ENCODE measurements at regions not wholly inside any gene's neighbourhood (a gene's known extent, or its start where the extent isn't known, plus 50 kb on each side); places are given as distances from the start of the nearest gene placed in this dataset.

DNA sequence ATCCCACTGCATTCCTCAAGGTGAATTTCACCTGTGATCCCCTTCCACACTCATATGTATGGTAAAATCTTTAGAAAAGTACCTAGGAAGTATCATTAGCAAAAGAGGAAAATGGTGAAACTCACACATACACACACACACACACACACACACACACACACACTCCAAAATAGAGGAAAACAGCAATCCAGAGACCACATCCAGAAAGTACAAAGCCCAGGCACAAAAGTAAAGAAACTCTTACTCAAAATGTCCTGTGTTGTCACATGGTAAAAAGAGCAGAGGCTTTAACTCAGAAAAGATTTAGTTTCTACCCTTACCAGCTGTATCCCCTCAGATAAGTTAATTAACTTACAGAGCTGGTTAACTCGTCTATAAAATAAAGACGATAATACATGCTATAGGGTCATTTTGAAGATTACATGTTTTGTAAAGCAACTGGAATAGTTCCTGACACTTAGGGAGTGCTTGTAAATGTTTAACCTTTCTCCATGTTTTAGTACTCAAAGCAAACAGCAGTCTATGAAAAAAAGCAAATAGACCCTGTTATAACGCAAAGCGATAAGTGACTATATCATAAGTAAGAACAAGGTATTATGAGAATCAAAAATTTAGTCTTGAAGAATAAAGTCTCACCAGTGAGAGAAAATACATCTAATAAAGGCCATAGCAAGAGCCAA, 360.0 kb upstream of the LRATD1 start:
- no peak overlapping the region for H2AFZ ChIP-seq (ENCODE audit: low read depth, low read length)
- WGBS (ENCODE audit: insufficient coverage, low coverage, missing lambda C conversion rate): 3% methylated on average over 4 of the region's 4 CpGs
- FAIRE-seq: no peak
- H3K9ac ChIP-seq (ENCODE audit: insufficient read depth in 1 of 2, low read depth in 2 of 2, low read length in 2 of 2): no peak overlapping the region
- H3K4me1 ChIP-seq (replicated peaks in 1 of 2; ENCODE audit: control insufficient read depth in 2 of 2, insufficient read depth in 2 of 2, low read length in 2 of 2): no peaks in the 10 kb centered on the region
- 0 out of 2 replicates have a peak, but pooled peaks cover 1% of the 10 kb centered on the region for H3K9me3 ChIP-seq (replicated peaks; ENCODE audit: control insufficient read depth, insufficient read depth, low read depth, low read length)
- H3K27ac ChIP-seq (ENCODE audit: extremely low read depth, low read depth, low read length): no peak overlapping the region
- no peak overlapping the region for H3K4me3 ChIP-seq
- no peak for DNase-seq (ENCODE audit: extremely low read depth in 1 of 4, low spot score in 3 of 4)
- no peaks in the 10 kb centered on the region for H3K27me3 ChIP-seq (ENCODE audit: control insufficient read depth in 2 of 2, insufficient read depth in 2 of 2, low read length in 2 of 2)
- no peaks in the 10 kb centered on the region for H3K36me3 ChIP-seq (ENCODE audit: control insufficient read depth, insufficient read depth, low read length)
- ATAC-seq: no peak
- ChIA-PET CTCF (ENCODE audit: low intra/inter-chr PET ratio) (no interaction called here), POLR2A (no interaction called here)
- H3K79me2 ChIP-seq (ENCODE audit: control insufficient read depth, insufficient read depth, low read length): no peaks in the 10 kb centered on the region
- intact Hi-C loops (cut with micrococcal nuclease): no loop called here
- H4K20me1 ChIP-seq (replicated peaks; ENCODE audit: control insufficient read depth, insufficient read depth, low read length): no peaks in the 10 kb centered on the region
- TF ChIP-seq FOXK1 (CRISPR knock-in tag; IDR thresholded peaks at IDR 0.05; ENCODE audit: borderline replicate concordance) (no peak), ZNF133 (CRISPR knock-in tag; IDR thresholded peaks at IDR 0.05) (no peak), KLF16 (IDR thresholded peaks at IDR 0.05) (no peak), ZNF589 (CRISPR knock-in tag; IDR thresholded peaks at IDR 0.05; ENCODE audit: low read depth) (no peak), KLF10 (CRISPR knock-in tag; IDR thresholded peaks at IDR 0.05) (no peak)
- TF ChIP-seq, protein P1, sequence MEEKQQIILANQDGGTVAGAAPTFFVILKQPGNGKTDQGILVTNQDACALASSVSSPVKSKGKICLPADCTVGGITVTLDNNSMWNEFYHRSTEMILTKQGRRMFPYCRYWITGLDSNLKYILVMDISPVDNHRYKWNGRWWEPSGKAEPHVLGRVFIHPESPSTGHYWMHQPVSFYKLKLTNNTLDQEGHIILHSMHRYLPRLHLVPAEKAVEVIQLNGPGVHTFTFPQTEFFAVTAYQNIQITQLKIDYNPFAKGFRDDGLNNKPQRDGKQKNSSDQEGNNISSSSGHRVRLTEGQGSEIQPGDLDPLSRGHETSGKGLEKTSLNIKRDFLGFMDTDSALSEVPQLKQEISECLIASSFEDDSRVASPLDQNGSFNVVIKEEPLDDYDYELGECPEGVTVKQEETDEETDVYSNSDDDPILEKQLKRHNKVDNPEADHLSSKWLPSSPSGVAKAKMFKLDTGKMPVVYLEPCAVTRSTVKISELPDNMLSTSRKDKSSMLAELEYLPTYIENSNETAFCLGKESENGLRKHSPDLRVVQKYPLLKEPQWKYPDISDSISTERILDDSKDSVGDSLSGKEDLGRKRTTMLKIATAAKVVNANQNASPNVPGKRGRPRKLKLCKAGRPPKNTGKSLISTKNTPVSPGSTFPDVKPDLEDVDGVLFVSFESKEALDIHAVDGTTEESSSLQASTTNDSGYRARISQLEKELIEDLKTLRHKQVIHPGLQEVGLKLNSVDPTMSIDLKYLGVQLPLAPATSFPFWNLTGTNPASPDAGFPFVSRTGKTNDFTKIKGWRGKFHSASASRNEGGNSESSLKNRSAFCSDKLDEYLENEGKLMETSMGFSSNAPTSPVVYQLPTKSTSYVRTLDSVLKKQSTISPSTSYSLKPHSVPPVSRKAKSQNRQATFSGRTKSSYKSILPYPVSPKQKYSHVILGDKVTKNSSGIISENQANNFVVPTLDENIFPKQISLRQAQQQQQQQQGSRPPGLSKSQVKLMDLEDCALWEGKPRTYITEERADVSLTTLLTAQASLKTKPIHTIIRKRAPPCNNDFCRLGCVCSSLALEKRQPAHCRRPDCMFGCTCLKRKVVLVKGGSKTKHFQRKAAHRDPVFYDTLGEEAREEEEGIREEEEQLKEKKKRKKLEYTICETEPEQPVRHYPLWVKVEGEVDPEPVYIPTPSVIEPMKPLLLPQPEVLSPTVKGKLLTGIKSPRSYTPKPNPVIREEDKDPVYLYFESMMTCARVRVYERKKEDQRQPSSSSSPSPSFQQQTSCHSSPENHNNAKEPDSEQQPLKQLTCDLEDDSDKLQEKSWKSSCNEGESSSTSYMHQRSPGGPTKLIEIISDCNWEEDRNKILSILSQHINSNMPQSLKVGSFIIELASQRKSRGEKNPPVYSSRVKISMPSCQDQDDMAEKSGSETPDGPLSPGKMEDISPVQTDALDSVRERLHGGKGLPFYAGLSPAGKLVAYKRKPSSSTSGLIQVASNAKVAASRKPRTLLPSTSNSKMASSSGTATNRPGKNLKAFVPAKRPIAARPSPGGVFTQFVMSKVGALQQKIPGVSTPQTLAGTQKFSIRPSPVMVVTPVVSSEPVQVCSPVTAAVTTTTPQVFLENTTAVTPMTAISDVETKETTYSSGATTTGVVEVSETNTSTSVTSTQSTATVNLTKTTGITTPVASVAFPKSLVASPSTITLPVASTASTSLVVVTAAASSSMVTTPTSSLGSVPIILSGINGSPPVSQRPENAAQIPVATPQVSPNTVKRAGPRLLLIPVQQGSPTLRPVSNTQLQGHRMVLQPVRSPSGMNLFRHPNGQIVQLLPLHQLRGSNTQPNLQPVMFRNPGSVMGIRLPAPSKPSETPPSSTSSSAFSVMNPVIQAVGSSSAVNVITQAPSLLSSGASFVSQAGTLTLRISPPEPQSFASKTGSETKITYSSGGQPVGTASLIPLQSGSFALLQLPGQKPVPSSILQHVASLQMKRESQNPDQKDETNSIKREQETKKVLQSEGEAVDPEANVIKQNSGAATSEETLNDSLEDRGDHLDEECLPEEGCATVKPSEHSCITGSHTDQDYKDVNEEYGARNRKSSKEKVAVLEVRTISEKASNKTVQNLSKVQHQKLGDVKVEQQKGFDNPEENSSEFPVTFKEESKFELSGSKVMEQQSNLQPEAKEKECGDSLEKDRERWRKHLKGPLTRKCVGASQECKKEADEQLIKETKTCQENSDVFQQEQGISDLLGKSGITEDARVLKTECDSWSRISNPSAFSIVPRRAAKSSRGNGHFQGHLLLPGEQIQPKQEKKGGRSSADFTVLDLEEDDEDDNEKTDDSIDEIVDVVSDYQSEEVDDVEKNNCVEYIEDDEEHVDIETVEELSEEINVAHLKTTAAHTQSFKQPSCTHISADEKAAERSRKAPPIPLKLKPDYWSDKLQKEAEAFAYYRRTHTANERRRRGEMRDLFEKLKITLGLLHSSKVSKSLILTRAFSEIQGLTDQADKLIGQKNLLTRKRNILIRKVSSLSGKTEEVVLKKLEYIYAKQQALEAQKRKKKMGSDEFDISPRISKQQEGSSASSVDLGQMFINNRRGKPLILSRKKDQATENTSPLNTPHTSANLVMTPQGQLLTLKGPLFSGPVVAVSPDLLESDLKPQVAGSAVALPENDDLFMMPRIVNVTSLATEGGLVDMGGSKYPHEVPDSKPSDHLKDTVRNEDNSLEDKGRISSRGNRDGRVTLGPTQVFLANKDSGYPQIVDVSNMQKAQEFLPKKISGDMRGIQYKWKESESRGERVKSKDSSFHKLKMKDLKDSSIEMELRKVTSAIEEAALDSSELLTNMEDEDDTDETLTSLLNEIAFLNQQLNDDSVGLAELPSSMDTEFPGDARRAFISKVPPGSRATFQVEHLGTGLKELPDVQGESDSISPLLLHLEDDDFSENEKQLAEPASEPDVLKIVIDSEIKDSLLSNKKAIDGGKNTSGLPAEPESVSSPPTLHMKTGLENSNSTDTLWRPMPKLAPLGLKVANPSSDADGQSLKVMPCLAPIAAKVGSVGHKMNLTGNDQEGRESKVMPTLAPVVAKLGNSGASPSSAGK (IDR thresholded peaks at IDR 0.05): no peak
- TF ChIP-seq, protein P2, sequence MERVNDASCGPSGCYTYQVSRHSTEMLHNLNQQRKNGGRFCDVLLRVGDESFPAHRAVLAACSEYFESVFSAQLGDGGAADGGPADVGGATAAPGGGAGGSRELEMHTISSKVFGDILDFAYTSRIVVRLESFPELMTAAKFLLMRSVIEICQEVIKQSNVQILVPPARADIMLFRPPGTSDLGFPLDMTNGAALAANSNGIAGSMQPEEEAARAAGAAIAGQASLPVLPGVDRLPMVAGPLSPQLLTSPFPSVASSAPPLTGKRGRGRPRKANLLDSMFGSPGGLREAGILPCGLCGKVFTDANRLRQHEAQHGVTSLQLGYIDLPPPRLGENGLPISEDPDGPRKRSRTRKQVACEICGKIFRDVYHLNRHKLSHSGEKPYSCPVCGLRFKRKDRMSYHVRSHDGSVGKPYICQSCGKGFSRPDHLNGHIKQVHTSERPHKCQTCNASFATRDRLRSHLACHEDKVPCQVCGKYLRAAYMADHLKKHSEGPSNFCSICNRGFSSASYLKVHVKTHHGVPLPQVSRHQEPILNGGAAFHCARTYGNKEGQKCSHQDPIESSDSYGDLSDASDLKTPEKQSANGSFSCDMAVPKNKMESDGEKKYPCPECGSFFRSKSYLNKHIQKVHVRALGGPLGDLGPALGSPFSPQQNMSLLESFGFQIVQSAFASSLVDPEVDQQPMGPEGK (CRISPR knock-in tag; IDR thresholded peaks at IDR 0.05; ENCODE audit: borderline replicate concordance): no peak
- in situ Hi-C loops (cut with MboI): no loop called here
- BruUV-seq (replicated peaks): no TSS peak
- H3K4me2 ChIP-seq (ENCODE audit: insufficient read depth, low read length): no peak overlapping the region
- no peaks in the 10 kb centered on the region for H3K9me1 ChIP-seq (ENCODE audit: control insufficient read depth, insufficient read depth, low read length)
